ENCODE measurements at regions not wholly inside any gene's neighbourhood (a gene's known extent, or its start where the extent isn't known, plus 50 kb on each side); places are given as distances from the start of the nearest gene placed in this dataset.

DNA sequence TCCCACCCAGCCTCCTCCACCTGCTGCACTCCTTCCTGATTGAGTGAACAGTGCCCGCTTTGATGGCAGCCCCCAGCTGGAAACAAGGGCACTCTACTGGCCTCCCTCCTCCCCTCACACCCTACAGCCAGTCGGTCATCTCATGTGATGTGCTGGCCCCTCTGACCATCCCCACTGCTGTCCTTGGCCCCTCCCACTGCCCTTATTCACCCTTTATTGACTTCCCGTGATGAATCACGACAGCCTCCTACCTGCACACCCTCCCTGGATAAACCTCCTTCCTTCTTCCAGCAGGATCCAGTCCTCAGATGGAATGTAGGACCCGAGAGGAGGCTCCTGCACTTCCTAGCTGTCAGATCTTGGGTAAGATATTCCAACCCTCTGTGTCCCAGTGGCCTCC lies 186.5 kb upstream of the SH3BP4 start:
- Histone ChIP-seq H3K4ac (ENCODE audit: low read depth, low read length) (no peak overlapping the region), H2BK120ac (ENCODE audit: low read depth, low read length) (no peak overlapping the region), H2BK15ac (replicated peaks; ENCODE audit: low read depth) (no peak overlapping the region), H3K18ac (ENCODE audit: low read length) (no peak overlapping the region), H3K79me2 (ENCODE audit: control insufficient read depth, insufficient read depth, low read length) (no peaks in the 10 kb centered on the region), H3K36me3 (ENCODE audit: control insufficient read depth, insufficient read depth, low read length) (no peaks in the 10 kb centered on the region), H4K8ac (ENCODE audit: low read depth, low read length) (no peak overlapping the region), H3K23ac (ENCODE audit: low read length) (no peak overlapping the region), H4K5ac (ENCODE audit: low read length) (no peak overlapping the region), H3K4me1 (ENCODE audit: control insufficient read depth, low read depth, low read length) (peaks cover 2% of the 10 kb centered on the region), H3K9ac (ENCODE audit: low read length) (no peak overlapping the region), H3K27ac (ENCODE audit: low read depth, low read length) (no peak overlapping the region), H3K4me3 (ENCODE audit: low read length) (no peak overlapping the region), H3K79me1 (ENCODE audit: low read length) (no peaks in the 10 kb centered on the region), H2BK5ac (ENCODE audit: low read length) (no peak overlapping the region), H2AK5ac (ENCODE audit: low read length) (no peak overlapping the region), H3K4me2 (ENCODE audit: low read length) (no peak overlapping the region), H3K27me3 (ENCODE audit: insufficient read depth, low read length, poor library complexity) (no peaks in the 10 kb centered on the region), H3K56ac (ENCODE audit: low read length) (no peak overlapping the region)
- DNase-seq, result no peak
- WGBS (ENCODE audit: extremely low coverage, insufficient coverage, low lambda C conversion rate), result no CpG with 5 or more reads among the region's 5 CpGs

DNA sequence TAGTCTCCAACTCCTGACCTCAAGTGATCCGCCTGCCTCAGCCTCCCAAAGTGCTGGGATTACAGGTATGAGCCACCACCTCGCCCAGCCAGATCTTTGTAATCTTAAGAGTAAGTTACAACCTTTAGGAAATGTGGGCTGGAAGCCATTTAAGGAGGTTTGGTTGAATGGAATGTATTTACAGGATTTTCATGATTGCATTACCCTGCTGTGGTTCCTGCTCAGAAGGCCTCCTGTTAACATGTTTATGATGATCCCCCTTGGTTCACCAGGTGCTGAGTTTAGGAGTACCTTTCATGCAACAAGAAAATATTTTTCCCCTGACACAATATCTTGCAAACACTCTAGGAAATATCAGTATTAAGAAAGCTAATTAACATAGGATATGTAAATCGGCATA lies 187.4 kb upstream of the SH3BP4 start:
- no CpG with 5 or more reads among the region's 3 CpGs for WGBS (ENCODE audit: extremely low coverage, insufficient coverage, low lambda C conversion rate)

DNA sequence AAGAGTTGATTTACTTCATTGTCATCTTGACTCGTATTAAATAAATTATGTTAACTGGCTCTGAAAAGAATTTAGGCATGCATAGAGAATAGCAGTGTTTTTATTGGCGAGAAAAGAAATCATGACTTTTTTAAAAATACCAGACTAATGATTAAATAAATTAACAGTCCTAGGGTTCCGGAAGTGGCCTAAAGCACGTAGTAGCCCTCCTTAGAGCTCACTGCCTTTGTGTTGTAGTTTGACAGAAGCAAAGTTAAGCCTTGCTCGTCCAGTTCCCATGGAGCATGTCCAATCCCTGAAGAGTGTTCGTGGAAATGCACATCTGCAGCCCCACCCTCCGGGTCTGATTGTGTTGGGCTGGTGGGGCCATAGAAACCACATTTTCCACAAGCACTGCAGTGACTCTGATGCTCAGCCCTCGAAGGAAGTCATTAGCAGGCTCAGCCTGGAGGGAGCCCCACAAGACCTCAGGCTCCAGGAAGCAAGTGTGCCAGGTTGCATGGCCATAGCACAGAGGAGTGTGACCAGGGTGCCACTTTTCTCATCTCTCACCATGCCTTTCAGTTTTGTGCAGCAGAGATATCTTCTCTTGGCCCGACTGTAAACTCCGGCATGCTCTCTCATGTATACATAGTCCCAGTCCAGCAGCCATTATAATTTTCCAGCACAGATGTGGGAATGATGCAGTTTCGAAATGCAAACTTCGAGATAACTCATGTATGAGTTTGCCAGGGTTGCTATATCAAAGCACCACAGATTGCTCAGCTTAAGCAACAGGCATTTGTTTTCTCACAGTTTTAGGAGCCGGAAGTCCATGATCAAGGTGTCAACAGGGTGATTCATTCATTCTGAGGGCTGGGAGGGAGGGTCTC lies 188.6 kb upstream of the SH3BP4 start:
- DNase-seq, result no peak
- no peak overlapping the region for H2BK5ac ChIP-seq (ENCODE audit: low read length)
- no peaks in the 10 kb centered on the region for H3K79me2 ChIP-seq (ENCODE audit: control insufficient read depth, insufficient read depth, low read length)
- H2BK15ac ChIP-seq (replicated peaks; ENCODE audit: low read depth), result no peak overlapping the region
- H3K27ac ChIP-seq (ENCODE audit: low read depth, low read length), result no peak overlapping the region
- H3K4me1 ChIP-seq (ENCODE audit: control insufficient read depth, low read depth, low read length), result no peaks in the 10 kb centered on the region
- H3K18ac ChIP-seq (ENCODE audit: low read length), result no peak overlapping the region
- H3K4me3 ChIP-seq (ENCODE audit: low read length), result no peak overlapping the region
- no peaks in the 10 kb centered on the region for H3K36me3 ChIP-seq (ENCODE audit: control insufficient read depth, insufficient read depth, low read length)
- H3K4ac ChIP-seq (ENCODE audit: low read depth, low read length), result no peak overlapping the region
- H3K23ac ChIP-seq (ENCODE audit: low read length), result no peak overlapping the region
- H3K4me2 ChIP-seq (ENCODE audit: low read length), result no peak overlapping the region
- no peak overlapping the region for H4K8ac ChIP-seq (ENCODE audit: low read depth, low read length)
- H3K56ac ChIP-seq (ENCODE audit: low read length), result no peak overlapping the region
- no peak overlapping the region for H4K5ac ChIP-seq (ENCODE audit: low read length)
- H3K9ac ChIP-seq (ENCODE audit: low read length), result no peak overlapping the region
- H3K27me3 ChIP-seq (ENCODE audit: insufficient read depth, low read length, poor library complexity), result no peaks in the 10 kb centered on the region
- no peak overlapping the region for H2AK5ac ChIP-seq (ENCODE audit: low read length)
- H3K79me1 ChIP-seq (ENCODE audit: low read length), result no peaks in the 10 kb centered on the region
- H2BK120ac ChIP-seq (ENCODE audit: low read depth, low read length), result no peak overlapping the region
- no CpG with 5 or more reads among the region's 13 CpGs for WGBS (ENCODE audit: extremely low coverage, insufficient coverage, low lambda C conversion rate)

More for the DNA sequence above, 187.4 kb upstream of the SH3BP4 start:
- H2BK5ac ChIP-seq (ENCODE audit: low read length), result no peak overlapping the region
- no peaks in the 10 kb centered on the region for H3K4me1 ChIP-seq (ENCODE audit: control insufficient read depth, low read depth, low read length)
- no peak overlapping the region for H3K9ac ChIP-seq (ENCODE audit: low read length)
- H2BK15ac ChIP-seq (replicated peaks; ENCODE audit: low read depth), result no peak overlapping the region
- no peaks in the 10 kb centered on the region for H3K27me3 ChIP-seq (ENCODE audit: insufficient read depth, low read length, poor library complexity)
- H3K4me3 ChIP-seq (ENCODE audit: low read length), result no peak overlapping the region
- H3K23ac ChIP-seq (ENCODE audit: low read length), result no peak overlapping the region
- no peak overlapping the region for H2BK120ac ChIP-seq (ENCODE audit: low read depth, low read length)
- H3K18ac ChIP-seq (ENCODE audit: low read length), result no peak overlapping the region
- no peak overlapping the region for H3K4ac ChIP-seq (ENCODE audit: low read depth, low read length)
- H4K8ac ChIP-seq (ENCODE audit: low read depth, low read length), result no peak overlapping the region
- H3K36me3 ChIP-seq (ENCODE audit: control insufficient read depth, insufficient read depth, low read length), result no peaks in the 10 kb centered on the region
- H3K79me1 ChIP-seq (ENCODE audit: low read length), result no peaks in the 10 kb centered on the region
- H3K4me2 ChIP-seq (ENCODE audit: low read length), result no peak overlapping the region
- H4K5ac ChIP-seq (ENCODE audit: low read length), result no peak overlapping the region
- H3K27ac ChIP-seq (ENCODE audit: low read depth, low read length), result no peak overlapping the region
- H3K56ac ChIP-seq (ENCODE audit: low read length), result no peak overlapping the region
- no peak overlapping the region for H2AK5ac ChIP-seq (ENCODE audit: low read length)
- no peaks in the 10 kb centered on the region for H3K79me2 ChIP-seq (ENCODE audit: control insufficient read depth, insufficient read depth, low read length)
- DNase-seq, result no peak

- WGBS (ENCODE audit: extremely low coverage, insufficient coverage, low lambda C conversion rate), result no CpG with 5 or more reads among the region's 4 CpGs
- Histone ChIP-seq H3K27ac (ENCODE audit: low read depth, low read length) (no peak overlapping the region), H2BK5ac (ENCODE audit: low read length) (no peak overlapping the region), H4K5ac (ENCODE audit: low read length) (no peak overlapping the region), H3K4ac (ENCODE audit: low read depth, low read length) (no peak overlapping the region), H3K79me2 (ENCODE audit: control insufficient read depth, insufficient read depth, low read length) (no peaks in the 10 kb centered on the region), H3K18ac (ENCODE audit: low read length) (no peak overlapping the region), H2BK120ac (ENCODE audit: low read depth, low read length) (no peak overlapping the region), H2BK15ac (replicated peaks; ENCODE audit: low read depth) (no peak overlapping the region), H4K8ac (ENCODE audit: low read depth, low read length) (no peak overlapping the region), H3K4me1 (ENCODE audit: control insufficient read depth, low read depth, low read length) (no peaks in the 10 kb centered on the region), H3K36me3 (ENCODE audit: control insufficient read depth, insufficient read depth, low read length) (no peaks in the 10 kb centered on the region), H2AK5ac (ENCODE audit: low read length) (no peak overlapping the region), H3K79me1 (ENCODE audit: low read length) (no peaks in the 10 kb centered on the region), H3K23ac (ENCODE audit: low read length) (no peak overlapping the region), H3K4me3 (ENCODE audit: low read length) (no peak overlapping the region), H3K9ac (ENCODE audit: low read length) (no peak overlapping the region), H3K27me3 (ENCODE audit: insufficient read depth, low read length, poor library complexity) (no peaks in the 10 kb centered on the region), H3K4me2 (ENCODE audit: low read length) (no peak overlapping the region), H3K56ac (ENCODE audit: low read length) (no peak overlapping the region)
- no peak for DNase-seq
Observed at GRCh38 chr2:234761910-234762309, 189.9 kb upstream of the SH3BP4 start.

- Histone ChIP-seq H3K27ac (ENCODE audit: low read depth, low read length) (no peak overlapping the region), H3K56ac (ENCODE audit: low read length) (no peak overlapping the region)
- no CpG with 5 or more reads among the region's 8 CpGs for WGBS (ENCODE audit: extremely low coverage, insufficient coverage, low lambda C conversion rate)
Observed at GRCh38 chr2:234754126-234754525, 197.7 kb upstream of the SH3BP4 start.

GRCh38 chr2:234753701-234754100 lies 198.1 kb upstream of the SH3BP4 start:
- DNase-seq, result no peak
- H3K23ac ChIP-seq (ENCODE audit: low read length), result no peak overlapping the region
- no CpG with 5 or more reads among the region's 4 CpGs for WGBS (ENCODE audit: extremely low coverage, insufficient coverage, low lambda C conversion rate)
- no peaks in the 10 kb centered on the region for H3K4me1 ChIP-seq (ENCODE audit: control insufficient read depth, low read depth, low read length)
- no peak overlapping the region for H3K4me2 ChIP-seq (ENCODE audit: low read length)
- H3K79me1 ChIP-seq (ENCODE audit: low read length), result no peaks in the 10 kb centered on the region
- H2BK120ac ChIP-seq (ENCODE audit: low read depth, low read length), result no peak overlapping the region
- no peaks in the 10 kb centered on the region for H3K27me3 ChIP-seq (ENCODE audit: insufficient read depth, low read length, poor library complexity)
- no peaks in the 10 kb centered on the region for H3K36me3 ChIP-seq (ENCODE audit: control insufficient read depth, insufficient read depth, low read length)
- H3K9ac ChIP-seq (ENCODE audit: low read length), result no peak overlapping the region
- no peak overlapping the region for H3K4me3 ChIP-seq (ENCODE audit: low read length)
- no peak overlapping the region for H2AK5ac ChIP-seq (ENCODE audit: low read length)
- no peak overlapping the region for H3K18ac ChIP-seq (ENCODE audit: low read length)
- H3K4ac ChIP-seq (ENCODE audit: low read depth, low read length), result no peak overlapping the region
- H3K27ac ChIP-seq (ENCODE audit: low read depth, low read length), result no peak overlapping the region
- no peak overlapping the region for H4K8ac ChIP-seq (ENCODE audit: low read depth, low read length)
- no peak overlapping the region for H3K56ac ChIP-seq (ENCODE audit: low read length)
- no peaks in the 10 kb centered on the region for H3K79me2 ChIP-seq (ENCODE audit: control insufficient read depth, insufficient read depth, low read length)
- H4K5ac ChIP-seq (ENCODE audit: low read length), result no peak overlapping the region
- H2BK15ac ChIP-seq (replicated peaks; ENCODE audit: low read depth), result no peak overlapping the region
- no peak overlapping the region for H2BK5ac ChIP-seq (ENCODE audit: low read length)

More at GRCh38 chr2:234754126-234754525, 197.7 kb upstream of the SH3BP4 start:
- Histone ChIP-seq H3K79me1 (ENCODE audit: low read length) (no peaks in the 10 kb centered on the region), H3K36me3 (ENCODE audit: control insufficient read depth, insufficient read depth, low read length) (no peaks in the 10 kb centered on the region), H3K9ac (ENCODE audit: low read length) (no peak overlapping the region), H2BK5ac (ENCODE audit: low read length) (no peak overlapping the region), H2AK5ac (ENCODE audit: low read length) (no peak overlapping the region), H3K79me2 (ENCODE audit: control insufficient read depth, insufficient read depth, low read length) (no peaks in the 10 kb centered on the region), H3K18ac (ENCODE audit: low read length) (no peak overlapping the region), H4K8ac (ENCODE audit: low read depth, low read length) (no peak overlapping the region), H2BK120ac (ENCODE audit: low read depth, low read length) (no peak overlapping the region), H3K4me3 (ENCODE audit: low read length) (no peak overlapping the region), H3K27me3 (ENCODE audit: insufficient read depth, low read length, poor library complexity) (no peaks in the 10 kb centered on the region), H3K4ac (ENCODE audit: low read depth, low read length) (no peak overlapping the region), H2BK15ac (replicated peaks; ENCODE audit: low read depth) (no peak overlapping the region), H3K4me1 (ENCODE audit: control insufficient read depth, low read depth, low read length) (no peaks in the 10 kb centered on the region), H4K5ac (ENCODE audit: low read length) (no peak overlapping the region), H3K23ac (ENCODE audit: low read length) (no peak overlapping the region), H3K4me2 (ENCODE audit: low read length) (no peak overlapping the region)
- DNase-seq, result no peak

Data from mesendoderm (in vitro differentiated cells).